Subcutaneous abdominal adipose tissue (tissue), 5 donors: ENCODE measurements at regions not wholly inside any gene's neighbourhood (a gene's known extent, or its start where the extent isn't known, plus 50 kb on each side); places are given as distances from the start of the nearest gene placed in this dataset.

Experiments used
- H3K27ac ChIP-seq: one replicate; pipeline ENCODE4 v1.7.0; 2013; ENCODE audit warnings: low read depth, mild to moderate bottlenecking, inconsistent platforms, low read length, moderate library complexity
- H3K27me3 ChIP-seq, 5 donors: one replicate each; pipeline ENCODE4 v1.7.0; 2013; ENCODE audit warnings: low read length in 5 of 5, inconsistent platforms in 1 of 5; ENCODE audit not compliant: control insufficient read depth in 5 of 5, insufficient read depth in 4 of 5
- H3K36me3 ChIP-seq, 5 donors: one replicate each; pipeline ENCODE4 v1.7.0; 2013; ENCODE audit warnings: low read length in 5 of 5; ENCODE audit not compliant: control insufficient read depth in 5 of 5, insufficient read depth in 5 of 5
- H3K4me1 ChIP-seq, 5 donors: one replicate each; pipeline ENCODE4 v1.7.0; 2013; ENCODE audit warnings: low read length in 5 of 5, mild to moderate bottlenecking in 3 of 5, moderate library complexity in 1 of 5; ENCODE audit not compliant: control insufficient read depth in 5 of 5, insufficient read depth in 5 of 5
- H3K4me3 ChIP-seq, 5 donors: one replicate each; pipeline ENCODE4 v1.7.0; 2013; ENCODE audit warnings: low read length in 5 of 5, low read depth in 1 of 5
- H3K9ac ChIP-seq, 5 donors: one replicate each; pipeline ENCODE4 v1.7.0; 2013; ENCODE audit warnings: low read length in 5 of 5, mild to moderate bottlenecking in 4 of 5, moderate library complexity in 3 of 5
- H3K9me3 ChIP-seq, 5 donors: one replicate each; pipeline ENCODE4 v1.7.0; 2013; ENCODE audit warnings: low read length in 5 of 5; ENCODE audit not compliant: control insufficient read depth in 5 of 5
- donor health status: healthy.
- donor health status: healthy.
- donor health status: healthy.
- donor health status: healthy.
- donor health status: healthy.

DNA sequence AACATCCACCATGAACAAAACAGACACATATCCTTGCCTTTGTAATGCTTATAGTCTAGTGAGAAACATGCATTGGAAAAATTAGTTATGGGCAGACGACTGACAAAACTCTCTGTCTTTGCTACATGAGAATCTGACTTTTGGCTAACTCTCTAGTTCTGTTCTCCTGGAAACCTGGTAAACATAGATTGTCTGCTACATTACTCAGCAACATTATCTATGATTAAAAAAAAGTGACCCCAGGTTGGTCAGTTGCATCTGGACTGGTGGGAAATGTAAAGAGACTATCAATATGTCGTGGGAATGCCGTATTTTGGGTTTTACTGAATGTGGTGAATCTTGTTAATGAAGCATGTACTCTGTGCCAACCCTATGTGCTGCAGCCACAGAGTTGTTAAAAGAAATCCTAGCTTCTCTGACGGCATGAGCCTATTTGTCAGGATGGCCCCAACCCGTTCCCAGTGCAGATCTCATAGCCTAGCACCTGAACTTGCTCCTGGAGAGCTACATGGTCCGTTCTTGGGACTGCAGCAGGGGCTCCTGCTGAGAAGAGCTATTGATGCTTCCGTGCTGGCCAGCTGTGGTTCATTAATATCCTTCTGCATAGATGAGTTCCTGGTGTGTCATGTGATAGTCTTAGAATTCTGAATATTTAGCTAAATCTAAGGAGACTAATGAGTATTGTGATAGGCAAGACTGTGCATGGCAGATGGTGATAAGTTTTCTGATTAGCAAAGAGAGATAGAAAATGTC is 311.7 kb upstream of the ZNF717 start:
- Histone ChIP-seq H3K4me3 (no peak overlapping the region), H3K9ac (no peak overlapping the region), H3K36me3 (no peaks in the 10 kb centered on the region), H3K27me3 (no peaks in the 10 kb centered on the region), H3K9me3 (no peaks in the 10 kb centered on the region), H3K27ac (no peak overlapping the region), H3K4me1 (no peaks in the 10 kb centered on the region)

DNA sequence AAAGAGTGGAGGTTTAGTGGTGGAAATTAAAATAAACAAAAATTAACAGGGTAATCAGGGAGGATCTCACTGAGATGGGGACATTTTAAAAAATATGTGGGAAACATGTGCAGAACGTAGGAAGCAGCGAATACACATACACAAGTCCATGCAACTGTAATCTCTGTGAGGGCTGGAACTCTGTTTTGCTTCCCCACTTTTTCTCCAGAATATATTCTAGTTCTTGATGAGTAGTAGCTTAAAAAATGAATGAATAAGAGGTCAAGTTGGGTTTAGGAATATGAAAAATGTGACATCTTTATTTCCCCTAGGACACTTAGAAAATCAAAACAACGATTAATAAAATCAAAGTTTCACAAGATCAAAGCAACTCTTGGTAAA is 312.2 kb upstream of the ZNF717 start:
- H3K9ac ChIP-seq, result no peak overlapping the region
- no peak overlapping the region for H3K4me3 ChIP-seq
- no peaks in the 10 kb centered on the region for H3K4me1 ChIP-seq
- no peaks in the 10 kb centered on the region for H3K27me3 ChIP-seq
- no peak overlapping the region for H3K27ac ChIP-seq
- H3K36me3 ChIP-seq, result no peaks in the 10 kb centered on the region
- no peaks in the 10 kb centered on the region for H3K9me3 ChIP-seq

DNA sequence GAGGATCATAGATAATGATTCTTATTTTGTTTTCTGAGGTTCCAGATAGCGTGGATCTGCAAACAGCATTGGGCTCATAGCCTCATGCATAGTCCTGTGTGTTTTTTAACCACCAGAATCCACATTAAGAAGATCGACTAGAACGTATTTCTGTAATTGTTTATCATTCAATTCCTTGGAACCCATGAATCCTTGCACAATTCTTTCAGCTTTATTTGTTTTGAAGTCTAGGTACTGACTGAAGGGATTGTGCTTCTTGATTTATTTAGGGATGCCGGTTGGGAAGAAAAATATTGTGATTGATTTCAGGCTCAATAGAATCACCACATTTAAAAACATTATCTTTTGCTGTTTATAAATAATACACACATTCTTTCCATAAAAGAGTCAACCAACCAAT is 314.6 kb upstream of the ZNF717 start:
- Histone ChIP-seq H3K36me3 (no peaks in the 10 kb centered on the region), H3K9me3 (no peaks in the 10 kb centered on the region), H3K27ac (no peak overlapping the region), H3K27me3 (no peaks in the 10 kb centered on the region), H3K9ac (no peak overlapping the region), H3K4me1 (no peaks in the 10 kb centered on the region), H3K4me3 (no peak overlapping the region)

DNA sequence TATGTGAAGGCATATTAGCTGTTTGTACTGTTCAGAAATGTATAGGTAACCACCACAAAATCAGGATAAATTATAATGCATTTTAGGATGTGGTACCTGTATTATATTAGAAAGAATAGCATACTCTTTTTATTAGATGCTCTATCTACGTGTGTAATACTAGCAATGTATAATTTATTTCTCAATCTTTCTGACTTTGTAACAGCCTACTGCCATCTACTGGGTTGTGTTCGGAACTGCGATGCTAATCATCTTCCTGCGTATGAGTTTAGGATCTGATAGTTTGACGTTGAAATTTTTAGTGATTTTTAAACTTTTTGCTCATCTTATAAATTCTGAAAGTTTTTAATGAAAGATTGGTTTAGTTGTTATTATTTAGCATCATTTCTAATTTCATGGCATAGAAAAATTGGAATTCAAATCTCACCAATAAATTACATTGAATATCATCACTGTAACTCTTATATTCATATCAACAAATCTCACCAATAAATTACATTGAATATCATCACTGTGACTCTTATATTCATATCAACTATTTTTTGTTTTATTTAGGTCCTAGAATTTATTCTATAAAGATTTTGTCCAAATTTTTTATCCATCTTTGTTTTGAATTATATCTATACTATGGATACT is 322.7 kb upstream of the ZNF717 start:
- H3K36me3 ChIP-seq, result no peaks in the 10 kb centered on the region
- no peak overlapping the region for H3K9ac ChIP-seq

DNA sequence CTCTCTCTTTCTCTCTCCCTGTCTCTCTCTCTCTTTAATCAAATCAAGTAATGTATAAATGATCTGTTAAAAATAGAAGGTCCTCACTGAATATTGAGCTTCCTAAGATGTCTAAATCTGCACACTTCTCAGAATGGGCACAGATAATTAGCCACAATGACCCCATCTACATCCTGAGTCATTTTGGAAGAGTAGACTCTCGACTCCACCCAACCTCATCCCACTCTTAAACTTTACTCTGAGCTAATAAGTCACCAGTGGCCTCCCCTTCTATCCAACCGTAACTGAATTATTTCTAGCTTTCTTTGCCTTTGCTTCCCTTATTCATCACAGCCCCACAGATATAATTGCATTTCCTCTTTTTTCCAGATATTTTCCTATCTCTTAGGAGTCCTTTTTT is 326.5 kb upstream of the ZNF717 start:
- no peaks in the 10 kb centered on the region for H3K27me3 ChIP-seq
- H3K4me1 ChIP-seq, result no peaks in the 10 kb centered on the region
- H3K36me3 ChIP-seq, result no peaks in the 10 kb centered on the region
- H3K4me3 ChIP-seq, result no peak overlapping the region
- no peak overlapping the region for H3K9ac ChIP-seq
- H3K9me3 ChIP-seq, result no peaks in the 10 kb centered on the region
- no peak overlapping the region for H3K27ac ChIP-seq

More for the DNA sequence above, 322.7 kb upstream of the ZNF717 start:
- Histone ChIP-seq H3K4me1 (no peaks in the 10 kb centered on the region), H3K4me3 (no peak overlapping the region), H3K9me3 (no peaks in the 10 kb centered on the region), H3K27ac (no peak overlapping the region), H3K27me3 (no peaks in the 10 kb centered on the region)

DNA sequence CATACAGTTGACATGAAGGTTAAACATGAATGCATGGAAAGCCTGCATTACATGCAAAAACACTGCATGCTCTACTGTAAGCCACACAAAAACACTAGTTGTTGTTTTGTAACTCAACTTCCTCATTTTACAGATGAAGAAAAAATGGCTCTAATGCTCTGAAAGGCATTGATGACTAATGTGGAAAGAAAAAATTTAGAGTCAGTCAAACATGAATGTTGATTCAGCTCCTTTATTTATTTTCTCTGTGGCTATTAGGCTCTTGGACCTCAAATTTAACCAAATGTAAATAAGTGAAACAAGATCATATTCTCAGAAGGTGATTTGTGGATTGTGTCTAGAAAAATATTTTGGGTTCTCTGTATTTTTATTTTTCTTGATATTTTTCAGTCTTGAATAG is 336.7 kb upstream of the ZNF717 start:
- H3K4me1 ChIP-seq, result no peaks in the 10 kb centered on the region
- no peak overlapping the region for H3K4me3 ChIP-seq
- H3K36me3 ChIP-seq, result no peaks in the 10 kb centered on the region
- H3K27ac ChIP-seq, result no peak overlapping the region
- H3K9me3 ChIP-seq, result no peaks in the 10 kb centered on the region
- H3K27me3 ChIP-seq, result no peaks in the 10 kb centered on the region
- no peak overlapping the region for H3K9ac ChIP-seq

DNA sequence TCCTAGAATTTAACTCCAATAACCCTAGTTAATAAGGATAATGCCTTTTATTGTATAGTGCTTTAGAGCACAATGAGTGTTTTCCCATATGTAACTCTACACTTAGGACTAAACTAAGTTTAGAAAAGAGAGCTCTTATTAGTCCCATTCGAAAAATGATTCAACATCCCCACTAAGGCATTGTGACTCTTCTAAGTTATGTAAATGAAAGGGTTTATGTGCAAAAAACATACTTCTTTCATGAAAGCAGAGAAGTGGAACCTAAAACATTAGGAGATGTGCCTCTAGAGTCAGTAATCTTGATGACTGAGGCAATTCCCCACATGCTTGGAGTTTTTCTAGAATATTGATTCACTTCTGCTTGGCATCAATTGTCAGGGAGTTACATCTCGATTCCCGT is 344.1 kb upstream of the ZNF717 start:
- no peaks in the 10 kb centered on the region for H3K9me3 ChIP-seq
- no peaks in the 10 kb centered on the region for H3K36me3 ChIP-seq
- no peaks in the 10 kb centered on the region for H3K4me1 ChIP-seq
- no peak overlapping the region for H3K27ac ChIP-seq
- H3K4me3 ChIP-seq, result no peak overlapping the region
- no peaks in the 10 kb centered on the region for H3K27me3 ChIP-seq
- no peak overlapping the region for H3K9ac ChIP-seq

DNA sequence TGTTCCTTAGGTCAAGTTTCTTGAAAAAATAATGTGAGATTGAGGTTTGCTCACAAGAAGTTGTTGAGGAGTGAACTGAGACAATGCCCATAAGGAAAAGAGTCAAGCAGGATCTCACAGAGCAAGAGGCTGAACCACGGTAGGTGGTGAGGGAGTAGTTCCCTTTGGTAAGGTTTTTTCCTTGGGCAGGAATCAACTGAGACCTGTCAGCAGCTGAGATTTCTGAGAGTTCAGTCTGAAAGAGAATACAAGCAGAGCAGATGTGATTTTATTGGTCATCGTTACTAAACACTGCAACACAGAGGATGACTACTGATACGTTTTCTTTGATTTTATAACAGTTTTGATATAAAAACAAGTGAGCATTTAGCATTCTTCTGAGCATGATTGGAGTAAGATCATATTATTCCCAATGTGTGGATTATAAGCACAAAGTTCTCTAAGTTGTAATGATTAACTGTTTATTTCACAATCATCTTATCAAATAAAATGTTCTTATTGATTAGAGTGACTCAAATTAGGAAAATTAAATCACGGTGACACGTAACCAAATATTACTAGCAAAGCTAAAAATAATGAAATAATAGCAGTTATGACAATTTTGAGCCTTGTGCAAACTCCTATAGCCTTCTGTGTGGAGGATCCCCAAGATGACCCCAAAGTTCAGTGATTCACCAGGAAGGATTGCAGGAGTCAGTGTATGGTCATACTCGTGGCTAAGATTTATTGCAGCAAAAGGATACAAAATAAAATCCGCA is 346.2 kb upstream of the ZNF717 start:
- Histone ChIP-seq H3K36me3 (no peaks in the 10 kb centered on the region), H3K4me3 (no peak overlapping the region), H3K9me3 (no peaks in the 10 kb centered on the region), H3K9ac (no peak overlapping the region), H3K27me3 (no peaks in the 10 kb centered on the region), H3K4me1 (no peaks in the 10 kb centered on the region), H3K27ac (no peak overlapping the region)

DNA sequence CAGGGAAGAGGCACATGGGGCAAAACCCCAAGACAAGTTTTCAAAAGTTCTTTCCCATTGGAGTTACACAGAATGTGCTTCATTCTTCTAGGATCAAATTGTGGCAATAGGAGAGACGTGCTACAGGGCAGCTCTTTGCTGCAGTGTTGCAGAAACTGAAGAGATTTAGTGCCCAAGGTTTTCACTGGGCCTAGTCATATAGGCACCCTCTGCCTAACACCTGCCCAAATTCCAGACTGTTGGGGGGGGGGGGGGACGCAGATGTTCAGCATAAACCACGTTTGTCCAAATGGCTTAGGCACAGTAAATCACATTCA is 346.8 kb upstream of the ZNF717 start:
- H3K36me3 ChIP-seq, result no peaks in the 10 kb centered on the region
- H3K9ac ChIP-seq, result no peak overlapping the region
- no peak overlapping the region for H3K4me3 ChIP-seq
- no peak overlapping the region for H3K27ac ChIP-seq
- H3K4me1 ChIP-seq, result no peaks in the 10 kb centered on the region
- no peaks in the 10 kb centered on the region for H3K27me3 ChIP-seq
- H3K9me3 ChIP-seq, result no peaks in the 10 kb centered on the region

DNA sequence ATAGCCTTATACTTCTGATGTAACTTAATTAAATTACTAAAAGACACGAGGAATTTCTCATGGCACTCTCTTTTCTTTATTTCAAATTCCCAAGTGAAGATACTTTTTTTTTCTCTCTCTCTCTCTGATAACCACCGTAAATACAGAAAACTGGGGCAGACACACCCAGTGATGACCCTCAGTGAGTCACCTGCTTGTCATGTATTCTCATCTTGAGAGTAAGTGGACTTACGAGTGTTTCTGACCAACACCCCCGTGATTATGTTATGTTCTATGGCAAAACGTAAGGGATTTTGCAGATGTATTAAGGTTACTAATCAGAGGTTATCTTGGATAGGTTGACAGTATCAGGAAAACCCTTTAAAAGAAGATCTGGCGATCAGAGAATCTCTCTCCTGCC is 348.8 kb upstream of the ZNF717 start:
- no peaks in the 10 kb centered on the region for H3K9me3 ChIP-seq
- H3K36me3 ChIP-seq, result no peaks in the 10 kb centered on the region
- H3K4me1 ChIP-seq, result no peaks in the 10 kb centered on the region
- no peak overlapping the region for H3K9ac ChIP-seq
- H3K27me3 ChIP-seq, result no peaks in the 10 kb centered on the region
- H3K4me3 ChIP-seq, result no peak overlapping the region
- H3K27ac ChIP-seq, result no peak overlapping the region
